NCI-H1417 (cell line): ENCODE measurements at regions not wholly inside any gene's neighbourhood (a gene's known extent, or its start where the extent isn't known, plus 50 kb on each side); places are given as distances from the start of the nearest gene placed in this dataset.
"Not testable (repeated sequence)": the region's sequence is repeated elsewhere in the genome, so short reads cannot be mapped to it uniquely, and the experiment has no call there.

Experiments used
- DNase-seq, 3 experiments: peaks; one replicate each; lab custom pipeline; 2025; lab: John Stamatoyannopoulos, UW

DNA sequence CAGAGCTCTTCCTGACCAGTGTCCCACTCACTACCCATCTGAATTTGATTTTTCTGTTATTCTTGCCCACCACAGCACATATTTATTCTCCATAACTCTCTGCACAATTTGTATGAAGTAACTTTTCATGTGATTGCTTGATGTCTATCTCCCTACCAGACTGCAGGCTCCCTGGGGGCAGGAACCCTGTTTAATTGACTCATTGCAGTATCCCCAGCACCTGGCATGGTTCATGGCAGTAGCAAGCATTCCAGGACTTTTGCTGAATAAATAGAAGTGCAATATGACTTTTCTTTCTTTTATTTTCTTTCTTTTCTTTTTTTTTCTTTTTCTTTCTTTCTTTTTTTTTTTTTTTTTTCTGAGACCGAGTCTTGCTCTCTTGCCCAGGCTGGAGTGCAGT, 88.7 kb upstream of the XPO1 start:
- no peak for DNase-seq

DNA sequence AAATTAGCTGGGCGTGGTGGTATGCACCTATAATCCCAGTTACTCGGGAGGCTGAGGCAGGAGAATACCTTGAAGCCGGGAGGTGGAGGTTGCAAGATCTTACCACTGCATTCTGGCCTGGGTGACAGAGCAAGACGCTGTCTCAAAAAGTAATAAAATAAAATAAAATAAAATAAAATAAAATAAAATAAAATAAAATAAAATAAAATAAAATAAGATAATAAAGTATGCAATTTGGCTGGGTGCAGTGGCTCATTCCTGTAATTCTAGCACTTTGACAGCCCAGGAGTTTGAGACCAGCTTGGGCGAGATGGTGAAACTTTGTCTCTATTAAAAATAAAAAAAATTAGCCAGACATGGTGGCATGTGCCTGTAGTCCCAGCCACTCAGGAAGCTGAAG, 85.6 kb upstream of the XPO1 start:
- no peak for DNase-seq

DNA sequence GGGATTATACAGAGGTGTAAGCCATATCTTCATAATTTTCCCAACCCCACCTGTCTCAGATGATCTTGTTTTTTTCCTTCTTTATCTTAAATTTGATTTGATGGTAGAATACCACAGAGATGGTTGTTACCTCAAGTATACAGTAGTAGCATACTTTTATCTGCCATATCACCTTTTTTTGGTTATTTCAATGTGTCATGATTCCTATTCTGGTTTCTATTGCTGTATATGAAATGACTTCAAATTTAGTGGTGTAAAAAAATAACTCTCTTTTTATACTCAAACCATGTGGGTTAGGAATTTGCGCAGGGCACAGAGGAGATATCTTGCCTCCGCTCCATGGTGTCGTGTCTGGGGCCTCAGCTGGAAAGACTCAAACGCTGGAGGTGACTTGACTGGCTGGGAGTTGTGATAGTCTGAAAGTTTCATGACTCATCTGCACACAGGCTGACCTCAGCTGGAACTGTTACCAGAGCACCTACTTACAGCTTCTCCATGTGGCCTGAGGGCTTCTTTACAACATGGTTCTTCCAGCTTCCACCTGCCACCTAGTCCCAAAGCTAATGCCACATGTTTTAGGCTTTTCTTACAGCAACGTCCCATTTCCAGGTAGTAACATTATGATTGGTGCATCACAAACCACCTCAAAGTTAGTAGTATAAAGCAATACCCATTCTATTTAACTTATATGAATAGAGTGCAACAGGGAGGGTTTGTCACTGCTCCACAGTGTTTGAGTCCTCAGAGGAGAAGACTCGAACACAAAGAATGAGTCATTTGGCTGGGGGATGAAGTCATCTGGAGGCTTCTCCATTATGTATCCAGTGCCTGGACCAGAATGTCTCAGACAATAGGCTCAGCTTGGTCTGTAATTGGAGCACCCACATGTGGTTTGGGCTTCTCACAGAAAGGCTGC, 82.3 kb upstream of the XPO1 start:
- DNase-seq, result no peak

DNA sequence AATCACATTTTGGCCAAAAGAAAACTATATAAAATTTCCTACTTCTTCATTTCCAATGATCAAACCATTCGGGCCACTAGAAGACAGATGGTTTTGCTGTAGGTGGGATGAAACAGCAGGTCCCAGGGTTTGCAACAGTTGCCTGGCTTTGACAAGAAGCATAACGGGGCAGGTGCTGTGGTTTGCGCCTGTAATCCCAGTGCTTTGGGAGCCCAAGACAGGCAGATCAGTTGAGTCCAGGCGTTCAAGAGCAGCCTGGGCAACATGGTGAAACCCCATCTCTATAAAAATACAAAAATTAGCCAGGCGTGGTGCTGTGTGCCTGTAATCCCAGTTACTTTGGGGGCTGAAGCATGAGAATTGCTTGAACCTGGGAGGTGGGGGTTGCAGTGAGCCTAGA, 81.4 kb upstream of the XPO1 start:
- no peak for DNase-seq

DNA sequence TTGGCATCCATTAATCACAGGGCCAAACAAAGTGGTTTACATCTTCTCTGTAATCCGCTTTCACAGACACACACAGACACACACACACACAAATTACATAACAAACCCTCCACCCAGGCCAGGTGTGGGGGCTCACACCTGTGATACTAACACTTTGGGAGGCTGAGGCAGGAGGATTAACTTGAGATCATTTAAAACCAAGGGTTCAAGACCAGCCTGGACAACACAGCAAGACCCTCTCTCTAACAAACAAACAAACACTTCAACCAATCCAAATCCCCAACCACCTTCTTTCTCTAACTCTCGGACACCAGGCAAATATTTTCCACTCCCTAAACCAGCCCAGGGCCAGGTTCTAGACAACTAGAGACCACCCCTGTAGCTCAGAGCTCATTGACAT, 79.5 kb upstream of the XPO1 start:
- DNase-seq, result no peak

DNA sequence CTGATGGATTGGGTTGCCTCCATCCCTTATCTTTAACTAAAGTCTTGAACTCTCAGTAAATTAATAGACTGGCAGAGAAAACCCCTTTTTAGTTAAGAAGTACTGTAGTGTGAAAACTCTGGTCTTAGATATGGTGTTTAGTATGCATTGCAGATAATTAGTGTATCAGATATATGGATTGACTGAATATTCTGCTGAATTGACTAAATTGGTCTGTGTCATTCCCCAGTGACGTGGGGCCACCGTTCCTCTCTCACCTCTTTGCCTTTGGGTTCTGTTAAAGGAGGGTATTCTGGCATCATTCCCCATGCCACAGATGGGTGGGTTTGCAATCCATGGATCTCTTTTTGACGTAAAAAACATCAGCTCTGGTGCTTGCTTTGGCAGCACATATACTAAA, 67.1 kb upstream of the XPO1 start:
- DNase-seq, result no peak

DNA sequence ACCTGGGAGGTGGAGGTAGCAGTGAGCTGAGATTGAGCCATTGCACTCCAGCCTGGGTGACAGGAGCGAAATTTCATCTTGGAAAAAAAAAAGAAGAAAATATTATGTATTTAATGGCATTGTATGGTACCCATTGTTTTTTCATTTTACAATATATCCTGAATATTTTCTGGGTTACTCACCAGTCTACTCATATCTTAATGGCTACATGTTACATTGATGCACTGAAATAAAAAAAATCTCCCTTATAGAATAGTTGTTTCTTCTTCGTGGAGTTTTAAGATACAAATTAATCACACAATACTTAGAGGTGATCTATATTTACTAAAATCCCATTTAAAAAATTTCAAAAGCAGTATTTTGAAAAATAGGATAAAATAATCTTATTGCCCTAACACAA, 66.3 kb upstream of the XPO1 start:
- no peak for DNase-seq

DNA sequence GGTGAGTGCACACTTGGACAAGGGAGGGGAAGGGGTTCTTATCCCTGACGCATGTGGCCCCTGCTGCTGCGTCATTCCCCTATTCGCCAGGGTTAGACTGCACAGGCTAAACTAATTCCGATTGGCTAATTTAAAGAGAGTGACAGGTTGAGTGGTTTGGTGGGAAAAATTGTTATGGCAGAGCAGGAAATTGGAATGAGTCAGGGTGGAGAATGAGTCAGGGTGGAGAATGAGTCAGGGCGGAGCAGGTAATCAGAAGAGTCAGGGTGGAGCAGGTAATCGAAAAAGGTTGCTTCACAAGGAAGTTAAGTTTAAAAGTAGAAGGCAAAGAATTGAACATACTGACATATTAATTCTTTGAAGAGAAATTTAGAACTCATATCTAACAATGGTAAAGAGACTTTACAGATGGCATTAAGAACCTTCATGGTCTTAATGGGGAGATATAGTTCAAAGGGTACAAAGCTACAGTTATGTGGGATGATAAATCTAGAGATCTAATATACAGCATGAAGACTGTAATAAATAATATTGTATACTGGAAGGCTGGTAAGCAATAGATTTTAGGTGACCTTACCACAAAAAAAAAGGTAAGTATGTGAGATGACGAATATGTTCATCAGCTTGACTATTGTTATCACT, 60.5 kb upstream of the XPO1 start:
- DNase-seq, result not testable (repeated sequence)

DNA sequence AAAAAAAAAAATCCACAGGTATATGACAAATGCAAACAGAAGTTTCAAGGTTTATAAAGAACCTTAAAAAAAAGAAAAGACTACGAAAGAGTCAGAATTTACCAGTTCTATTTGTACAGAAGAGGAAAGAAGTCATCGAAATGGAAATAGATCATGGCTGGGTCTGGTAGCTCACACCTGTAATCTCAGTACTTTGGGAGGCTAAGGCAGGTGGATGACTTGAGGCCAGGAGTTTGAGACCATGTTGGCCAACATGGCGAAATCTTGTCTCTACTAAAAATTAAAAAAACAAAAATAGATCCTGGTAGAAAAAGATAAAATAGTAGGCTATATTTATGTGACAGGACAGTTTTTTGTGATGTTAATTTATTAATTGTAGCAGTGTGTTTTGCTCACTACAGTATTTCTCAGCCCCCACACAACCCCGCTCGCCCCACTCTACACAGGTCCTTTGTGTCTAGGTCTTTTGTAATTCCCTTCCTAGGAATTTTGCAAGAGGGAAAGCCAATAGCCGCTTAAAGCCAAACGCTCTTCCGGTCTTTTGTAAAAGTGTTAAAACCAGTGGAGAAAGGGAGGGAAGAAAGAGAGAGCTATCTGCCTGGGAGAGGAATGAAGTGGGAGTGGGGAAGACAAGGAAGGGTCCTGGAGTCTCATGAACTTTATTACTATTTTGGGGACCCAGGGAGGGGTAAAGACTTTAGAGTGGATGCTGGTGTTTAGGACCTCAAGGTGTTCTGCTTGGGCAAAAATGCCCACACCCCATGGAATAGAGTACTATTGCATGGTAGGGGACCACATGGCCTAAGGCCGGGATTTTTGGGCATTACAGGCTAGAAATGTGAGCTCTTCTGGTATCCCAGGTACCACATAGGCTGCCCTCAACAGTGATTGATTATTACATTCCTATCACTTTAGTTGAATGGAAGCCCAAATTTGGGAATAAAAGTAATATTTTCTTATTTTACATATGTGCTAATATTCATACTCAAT, 59.4 kb upstream of the XPO1 start:
- DNase-seq, result no peak

DNA sequence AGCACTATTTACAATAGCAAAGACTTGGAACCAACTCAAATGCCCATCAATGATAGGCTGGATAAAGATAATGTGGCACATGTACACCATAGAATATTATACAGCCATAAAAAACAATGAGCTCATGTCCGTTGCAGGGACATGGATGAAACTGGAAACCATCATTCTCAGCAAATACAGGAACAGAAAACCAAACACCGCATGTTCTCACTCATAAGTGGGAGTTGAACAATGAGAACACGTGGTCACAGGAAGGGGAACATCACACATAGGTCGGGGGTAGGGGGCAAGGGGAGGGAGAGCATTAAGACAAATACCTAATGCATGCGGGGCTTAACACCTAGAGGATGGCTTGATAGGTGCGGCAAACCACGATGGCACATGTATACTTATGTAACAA, 56.0 kb upstream of the XPO1 start:
- DNase-seq, result not testable (repeated sequence)

DNA sequence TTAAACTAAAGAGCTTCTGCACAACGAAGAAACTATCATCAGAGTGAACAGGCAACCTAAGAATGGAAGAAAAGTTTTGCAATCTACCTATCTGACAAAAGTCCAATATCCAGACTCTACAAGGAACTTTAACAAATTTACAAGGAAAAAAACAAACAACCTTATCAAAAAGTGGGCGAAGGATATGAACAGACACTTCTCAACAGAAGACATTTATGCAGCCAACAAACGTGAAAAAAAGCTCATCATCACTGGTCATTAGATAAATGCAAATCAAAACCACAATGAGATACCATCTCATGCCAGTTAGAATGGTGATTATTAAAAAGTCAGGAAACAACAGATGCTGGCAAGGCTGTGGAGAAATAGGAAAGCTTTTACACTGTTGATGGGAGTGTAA, 55.5 kb upstream of the XPO1 start:
- DNase-seq, result not testable (repeated sequence)

DNA sequence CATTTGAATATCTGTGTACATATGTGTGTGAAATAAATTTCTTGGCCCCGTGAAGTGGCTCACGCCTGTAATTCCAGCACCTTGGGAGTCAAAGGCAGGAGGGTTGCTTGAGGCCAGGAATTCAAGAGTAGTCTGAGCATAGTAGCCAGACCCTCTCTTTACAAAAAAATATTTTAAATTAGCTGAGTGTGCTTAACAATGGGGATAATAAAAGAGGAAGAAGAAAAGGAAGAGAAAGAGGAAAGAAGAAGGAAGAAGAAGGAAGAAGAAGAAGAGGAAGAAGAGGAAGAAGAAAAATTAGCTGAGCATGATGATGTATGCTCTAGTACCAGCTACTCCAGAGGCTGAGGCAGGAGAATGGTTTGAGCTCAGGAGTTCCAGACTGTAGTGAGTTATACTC, 52.1 kb upstream of the XPO1 start:
- no peak for DNase-seq

DNA sequence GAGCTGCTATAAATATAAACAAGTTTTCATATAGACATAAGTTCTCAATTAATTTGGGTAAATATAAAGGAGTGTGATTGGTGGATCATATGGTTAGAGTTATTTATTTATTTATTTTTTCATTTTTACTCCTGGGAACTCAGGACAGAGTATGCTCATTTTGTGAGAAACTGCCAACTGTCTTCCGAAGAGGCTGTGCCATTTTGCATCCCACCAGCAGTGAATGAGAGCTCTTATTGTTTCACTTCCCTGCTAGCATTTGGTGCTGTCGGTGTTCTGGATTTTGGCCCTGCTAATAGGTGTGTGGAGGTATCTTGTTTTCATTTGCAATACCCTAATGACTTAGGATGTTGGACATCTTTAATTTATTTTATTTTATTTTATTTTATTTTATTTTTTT, 50.4 kb upstream of the XPO1 start:
- DNase-seq, result no peak
